ENCODE measurements at regions not wholly inside any gene's neighbourhood (a gene's known extent, or its start where the extent isn't known, plus 50 kb on each side); places are given as distances from the start of the nearest gene placed in this dataset.

DNA sequence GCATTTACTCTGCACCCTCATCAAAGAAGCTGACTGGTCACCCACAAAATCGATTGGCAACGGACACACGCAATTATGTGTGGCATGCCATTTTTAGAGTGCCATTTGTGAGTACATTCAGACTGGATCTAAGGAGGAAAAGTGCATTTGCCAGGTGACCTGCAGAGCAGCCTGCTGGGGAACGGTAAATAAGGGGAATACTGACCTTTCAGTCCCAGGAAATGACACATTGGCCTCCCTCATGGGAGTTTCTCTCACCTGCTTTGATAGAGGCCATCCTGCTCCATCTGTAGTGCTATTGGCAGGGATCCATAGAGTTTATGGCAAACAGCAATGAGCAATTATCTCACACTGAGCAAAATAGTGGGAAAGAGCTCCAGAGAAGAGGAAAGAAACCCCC, 127.8 kb downstream of the DDX53 start:
- intact Hi-C loops (cut with DNase I) = no loop called here
- no peak for DNase-seq
- no peaks in the 10 kb centered on the region for H3K27me3 ChIP-seq (ENCODE audit: low read depth)

DNA sequence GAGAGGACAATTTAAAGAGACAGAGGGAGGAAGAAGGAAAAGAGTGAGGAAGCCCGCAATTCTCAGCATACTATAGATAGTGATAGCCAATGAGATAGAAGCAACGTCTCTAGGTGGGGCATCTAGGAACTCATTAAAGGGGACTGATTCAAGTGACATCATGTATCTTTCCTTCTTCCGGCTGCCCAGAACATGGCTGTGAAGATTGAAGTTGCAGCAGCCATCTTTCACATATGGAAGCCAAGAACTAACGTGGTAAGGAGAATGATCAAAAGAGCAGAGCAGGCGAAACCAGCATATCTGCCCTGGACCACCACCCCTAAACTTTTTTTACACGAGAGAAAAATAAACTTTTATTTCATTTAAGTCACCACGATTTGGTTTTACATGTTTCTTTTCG, 133.8 kb downstream of the DDX53 start:
- intact Hi-C loops (cut with DNase I) = no loop called here
- Histone ChIP-seq H3K4me1 (no peaks in the 10 kb centered on the region), H3K27ac (no peak overlapping the region), H3K27me3 (ENCODE audit: low read depth) (no peaks in the 10 kb centered on the region), H3K4me3 (no peak overlapping the region), H3K9me3 (no peaks in the 10 kb centered on the region), H3K36me3 (no peaks in the 10 kb centered on the region)
- ATAC-seq (no peak), DNase-seq (no peak)
- TF ChIP-seq, protein P1, sequence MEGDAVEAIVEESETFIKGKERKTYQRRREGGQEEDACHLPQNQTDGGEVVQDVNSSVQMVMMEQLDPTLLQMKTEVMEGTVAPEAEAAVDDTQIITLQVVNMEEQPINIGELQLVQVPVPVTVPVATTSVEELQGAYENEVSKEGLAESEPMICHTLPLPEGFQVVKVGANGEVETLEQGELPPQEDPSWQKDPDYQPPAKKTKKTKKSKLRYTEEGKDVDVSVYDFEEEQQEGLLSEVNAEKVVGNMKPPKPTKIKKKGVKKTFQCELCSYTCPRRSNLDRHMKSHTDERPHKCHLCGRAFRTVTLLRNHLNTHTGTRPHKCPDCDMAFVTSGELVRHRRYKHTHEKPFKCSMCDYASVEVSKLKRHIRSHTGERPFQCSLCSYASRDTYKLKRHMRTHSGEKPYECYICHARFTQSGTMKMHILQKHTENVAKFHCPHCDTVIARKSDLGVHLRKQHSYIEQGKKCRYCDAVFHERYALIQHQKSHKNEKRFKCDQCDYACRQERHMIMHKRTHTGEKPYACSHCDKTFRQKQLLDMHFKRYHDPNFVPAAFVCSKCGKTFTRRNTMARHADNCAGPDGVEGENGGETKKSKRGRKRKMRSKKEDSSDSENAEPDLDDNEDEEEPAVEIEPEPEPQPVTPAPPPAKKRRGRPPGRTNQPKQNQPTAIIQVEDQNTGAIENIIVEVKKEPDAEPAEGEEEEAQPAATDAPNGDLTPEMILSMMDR (IDR thresholded peaks at IDR 0.05) = no peak

More for the DNA sequence above, 127.8 kb downstream of the DDX53 start:
- Histone ChIP-seq H3K4me3 (no peak overlapping the region), H3K27ac (no peak overlapping the region), H3K9me3 (no peaks in the 10 kb centered on the region), H3K36me3 (no peaks in the 10 kb centered on the region), H3K4me1 (no peaks in the 10 kb centered on the region)
- TF ChIP-seq, protein P1 (IDR thresholded peaks at IDR 0.05) = no peak
- no peak for ATAC-seq

DNA sequence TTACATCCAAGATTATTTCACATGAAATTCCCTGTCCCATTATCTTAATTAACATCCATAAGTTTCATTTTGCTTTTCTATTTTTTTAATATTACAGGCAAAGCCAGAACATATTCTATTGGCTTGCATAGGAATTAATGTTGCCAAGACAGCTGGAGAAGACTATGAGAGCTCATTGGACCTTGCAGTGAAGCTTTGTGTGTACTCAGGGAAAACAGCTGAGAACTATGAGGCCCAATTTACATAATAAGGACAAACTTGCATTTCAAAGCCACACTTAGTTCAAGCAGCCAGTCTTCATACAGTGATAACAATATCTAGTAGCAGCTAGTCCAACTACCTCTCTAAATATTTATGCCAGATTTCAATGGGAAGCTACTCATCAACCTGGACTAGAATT, 134.4 kb downstream of the DDX53 start:
- Histone ChIP-seq H3K36me3 (no peaks in the 10 kb centered on the region), H3K4me3 (no peak overlapping the region), H3K27ac (no peak overlapping the region), H3K9me3 (no peaks in the 10 kb centered on the region), H3K4me1 (no peaks in the 10 kb centered on the region), H3K27me3 (ENCODE audit: low read depth) (no peaks in the 10 kb centered on the region)
- ATAC-seq (no peak), DNase-seq (no peak)
- intact Hi-C loops (cut with DNase I) = no loop called here
- TF ChIP-seq, protein P1 (IDR thresholded peaks at IDR 0.05) = no peak

DNA sequence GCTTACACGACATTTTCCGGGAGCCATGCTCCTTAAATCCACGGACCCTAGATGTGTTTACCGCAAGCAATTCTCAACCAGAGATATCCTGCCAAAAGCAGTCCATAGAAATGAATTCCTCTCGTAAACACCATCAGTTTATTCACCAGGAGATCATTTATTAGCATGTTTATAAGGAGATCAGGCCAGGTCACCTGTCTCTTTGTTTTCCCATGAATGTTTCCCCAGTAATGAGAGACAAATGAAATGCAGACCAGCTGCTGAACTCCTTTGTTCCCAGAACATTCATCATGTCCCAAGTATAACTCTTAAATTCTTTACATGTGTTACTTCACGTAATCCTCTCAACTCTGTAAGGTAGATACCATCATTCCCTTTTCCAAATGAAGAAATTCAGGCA, 137.1 kb downstream of the DDX53 start:
- Histone ChIP-seq H3K27me3 (ENCODE audit: low read depth) (no peaks in the 10 kb centered on the region), H3K4me1 (no peaks in the 10 kb centered on the region), H3K36me3 (no peaks in the 10 kb centered on the region), H3K9me3 (no peaks in the 10 kb centered on the region), H3K4me3 (no peak overlapping the region), H3K27ac (no peak overlapping the region)
- intact Hi-C loops (cut with DNase I) = no loop called here
- DNase-seq (no peak), ATAC-seq (no peak)
- TF ChIP-seq, protein P1 (IDR thresholded peaks at IDR 0.05) = no peak

DNA sequence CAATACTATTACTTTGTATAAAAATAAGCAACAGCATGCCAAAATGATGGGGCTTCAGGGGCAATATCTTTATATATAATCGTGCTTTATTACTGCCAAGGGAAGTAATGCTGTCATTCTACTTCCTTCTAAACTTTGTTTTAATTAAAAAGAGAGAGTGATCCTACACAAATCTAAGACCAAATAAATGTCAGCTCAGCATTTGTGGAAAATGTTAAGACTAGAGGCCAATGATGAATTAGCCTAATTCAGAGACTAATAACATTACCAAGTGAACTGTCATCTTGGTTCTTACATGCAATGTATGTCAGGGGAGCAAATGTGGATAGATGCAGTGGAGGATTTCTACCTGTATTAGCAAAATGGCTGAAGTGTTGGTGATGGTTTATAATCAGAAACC, 166.4 kb upstream of the PTCHD1 start:
- ATAC-seq = no peak
- TF ChIP-seq, protein P1 (IDR thresholded peaks at IDR 0.05) = no peak
- Histone ChIP-seq H3K27ac (no peak overlapping the region), H3K27me3 (ENCODE audit: low read depth) (no peaks in the 10 kb centered on the region), H3K4me1 (no peaks in the 10 kb centered on the region), H3K4me3 (no peak overlapping the region), H3K36me3 (no peaks in the 10 kb centered on the region), H3K9me3 (no peaks in the 10 kb centered on the region)
- DNase-seq = no peak
- intact Hi-C loops (cut with DNase I) = no loop called here

DNA sequence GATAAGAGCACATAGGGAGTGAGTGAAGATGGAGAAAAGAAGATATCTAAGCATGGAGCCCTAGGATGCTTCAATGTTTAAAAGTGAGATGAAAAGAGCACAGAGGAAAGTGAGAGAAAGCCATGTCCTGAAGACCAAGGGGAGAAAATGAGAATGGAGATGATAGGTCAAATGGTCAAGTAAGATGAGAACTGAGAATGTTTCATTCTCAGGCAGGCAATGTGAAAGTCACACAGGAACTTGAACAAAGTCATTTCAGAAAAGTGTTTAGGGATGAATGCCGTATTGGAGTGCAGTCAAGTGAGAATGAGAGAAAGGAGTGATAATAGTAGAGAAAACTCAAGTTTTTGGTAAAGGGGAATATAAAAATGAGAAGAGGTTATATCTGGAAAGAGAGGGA, 148.7 kb upstream of the PTCHD1 start:
- H3K36me3 ChIP-seq = no peaks in the 10 kb centered on the region
- H3K4me3 ChIP-seq = no peak overlapping the region
- DNase-seq (no peak), ATAC-seq (no peak)
- intact Hi-C loops (cut with DNase I) = no loop called here
- TF ChIP-seq, protein P1 (IDR thresholded peaks at IDR 0.05) = no peak
- no peaks in the 10 kb centered on the region for H3K9me3 ChIP-seq
- H3K27me3 ChIP-seq (ENCODE audit: low read depth) = no peaks in the 10 kb centered on the region
- no peak overlapping the region for H3K27ac ChIP-seq
- H3K4me1 ChIP-seq = no peaks in the 10 kb centered on the region
